GM13977 (cell line): ENCODE measurements at regions not wholly inside any gene's neighbourhood (a gene's known extent, or its start where the extent isn't known, plus 50 kb on each side); places are given as distances from the start of the nearest gene placed in this dataset.

Experiments used
- DNase-seq: peaks from one replicate; pipeline ENCODE4 v3.0.0; 2012; ENCODE audit warnings: low spot score
- in situ Hi-C: fragments of 300-500 bp; cut with MboI; formaldehyde crosslinking; loops from one replicate; pipeline ENCODE4 v1.12.0; 2022; ENCODE audit warnings: low sequenced_read_pairs, low pct_unique_long_range_greater_than_20kb, mixed read lengths, inconsistent platforms; ENCODE audit not compliant: unreplicated experiment
- TF ChIP-seq, protein P1 (sequence below): IDR thresholded peaks from 2 replicates; pipeline ENCODE4 v1.5.1; 2012; ENCODE audit warnings: mild to moderate bottlenecking, control low read depth; ENCODE audit not compliant: insufficient read depth; ENCODE audit errors: extremely low read depth, missing control alignments

DNA sequence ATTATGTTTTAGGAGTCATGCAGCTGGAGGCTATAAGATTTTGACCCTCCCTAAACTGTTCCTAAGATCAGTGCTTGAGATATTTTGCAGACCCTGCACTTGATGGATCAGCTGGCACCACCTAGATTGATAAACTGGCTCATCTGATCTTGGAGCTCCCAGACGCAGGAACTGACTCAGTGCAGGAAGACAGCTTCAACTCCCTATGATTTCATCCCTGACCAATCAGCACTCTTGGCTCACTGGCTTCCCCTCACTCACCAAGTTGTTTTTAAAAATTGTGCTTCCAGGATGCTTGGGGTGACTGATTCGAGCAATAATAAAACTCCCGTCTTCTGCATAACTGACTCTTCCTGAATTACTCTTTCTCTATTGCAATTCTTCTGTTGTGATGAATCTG, 637.5 kb upstream of the FAT3 start:
- TF ChIP-seq, protein P1, sequence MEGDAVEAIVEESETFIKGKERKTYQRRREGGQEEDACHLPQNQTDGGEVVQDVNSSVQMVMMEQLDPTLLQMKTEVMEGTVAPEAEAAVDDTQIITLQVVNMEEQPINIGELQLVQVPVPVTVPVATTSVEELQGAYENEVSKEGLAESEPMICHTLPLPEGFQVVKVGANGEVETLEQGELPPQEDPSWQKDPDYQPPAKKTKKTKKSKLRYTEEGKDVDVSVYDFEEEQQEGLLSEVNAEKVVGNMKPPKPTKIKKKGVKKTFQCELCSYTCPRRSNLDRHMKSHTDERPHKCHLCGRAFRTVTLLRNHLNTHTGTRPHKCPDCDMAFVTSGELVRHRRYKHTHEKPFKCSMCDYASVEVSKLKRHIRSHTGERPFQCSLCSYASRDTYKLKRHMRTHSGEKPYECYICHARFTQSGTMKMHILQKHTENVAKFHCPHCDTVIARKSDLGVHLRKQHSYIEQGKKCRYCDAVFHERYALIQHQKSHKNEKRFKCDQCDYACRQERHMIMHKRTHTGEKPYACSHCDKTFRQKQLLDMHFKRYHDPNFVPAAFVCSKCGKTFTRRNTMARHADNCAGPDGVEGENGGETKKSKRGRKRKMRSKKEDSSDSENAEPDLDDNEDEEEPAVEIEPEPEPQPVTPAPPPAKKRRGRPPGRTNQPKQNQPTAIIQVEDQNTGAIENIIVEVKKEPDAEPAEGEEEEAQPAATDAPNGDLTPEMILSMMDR, result no peak
- DNase-seq, result no peak
- in situ Hi-C loops, result no loop called here

DNA sequence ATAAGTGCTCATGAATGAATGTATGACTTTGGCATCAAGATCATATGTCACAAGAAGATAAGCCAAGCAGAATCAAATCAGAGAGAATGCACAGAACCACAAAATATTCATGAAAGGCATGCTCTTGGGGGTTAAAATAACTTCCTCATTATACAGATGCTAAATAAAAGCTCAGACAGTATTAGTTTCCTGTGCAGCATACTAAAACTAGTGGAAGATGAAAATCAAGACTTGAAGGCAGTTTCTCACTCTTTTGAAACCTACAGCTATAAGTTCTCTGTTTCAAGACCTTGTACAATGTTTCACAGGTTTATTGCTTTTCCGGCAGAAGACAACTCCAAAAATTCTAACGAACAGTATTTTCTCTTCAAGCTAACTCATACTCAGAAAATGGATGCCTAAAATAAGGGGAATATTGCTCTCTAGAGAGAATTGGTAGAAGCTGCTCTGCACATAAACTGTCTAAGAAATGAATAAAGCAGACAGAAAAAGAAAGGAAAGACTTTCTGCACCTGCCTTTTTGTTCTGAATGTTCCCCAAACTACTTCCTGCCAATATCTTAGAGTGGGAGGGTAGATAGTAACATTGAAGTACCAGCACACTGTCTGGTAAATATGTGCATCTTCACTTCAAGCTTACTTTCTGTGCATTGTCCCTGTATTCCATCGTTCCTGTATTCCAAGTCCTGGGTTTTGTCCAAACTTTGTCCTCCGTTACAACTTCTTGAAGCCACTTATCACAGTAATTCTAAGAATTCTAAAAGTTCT, 639.4 kb upstream of the FAT3 start:
- in situ Hi-C loops, result no loop called here
- TF ChIP-seq, protein P1, result no peak
- no peak for DNase-seq

DNA sequence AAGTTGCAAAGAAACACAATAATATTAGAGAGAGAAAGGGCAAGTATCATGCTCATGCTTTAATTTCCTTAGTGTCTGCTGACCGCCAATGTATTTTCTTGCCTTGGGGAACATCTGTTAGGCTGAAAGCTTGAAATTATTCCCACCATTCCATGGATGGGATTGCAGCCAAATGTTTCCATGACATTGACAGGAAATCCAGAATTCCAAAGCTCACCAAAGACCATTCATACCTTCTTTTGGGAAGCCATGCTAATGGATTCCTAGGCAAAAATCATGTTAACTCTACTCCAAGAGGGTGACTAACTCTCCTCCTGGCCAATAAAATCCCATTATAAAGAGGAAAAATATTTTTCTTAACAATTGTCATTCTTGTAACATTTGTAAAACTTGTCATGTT, 661.4 kb upstream of the FAT3 start:
- in situ Hi-C loops, result no loop called here

DNA sequence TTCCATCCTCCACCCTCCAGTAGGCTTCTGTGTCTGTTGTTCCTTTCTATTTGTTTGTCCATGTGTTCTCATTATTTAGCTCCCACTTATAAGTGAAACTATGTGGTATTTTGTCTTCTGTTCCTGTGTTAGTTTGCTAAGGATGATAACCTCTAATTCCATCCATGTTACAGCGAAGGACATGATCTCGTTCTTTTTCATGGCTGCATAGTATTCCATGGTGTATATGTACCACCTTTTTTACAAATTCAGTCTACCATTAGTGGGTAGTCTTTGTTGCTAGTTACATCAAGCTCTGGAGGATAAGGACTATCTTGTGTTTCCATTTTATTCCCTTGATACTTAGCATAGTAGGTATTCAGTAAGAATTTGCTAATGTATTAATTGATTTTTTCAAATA, 664.2 kb upstream of the FAT3 start:
- TF ChIP-seq, protein P1, result no peak
- DNase-seq, result no peak
- in situ Hi-C loops, result no loop called here

More for the DNA sequence above, 661.4 kb upstream of the FAT3 start:
- TF ChIP-seq, protein P1, result no peak
- DNase-seq, result no peak

DNA sequence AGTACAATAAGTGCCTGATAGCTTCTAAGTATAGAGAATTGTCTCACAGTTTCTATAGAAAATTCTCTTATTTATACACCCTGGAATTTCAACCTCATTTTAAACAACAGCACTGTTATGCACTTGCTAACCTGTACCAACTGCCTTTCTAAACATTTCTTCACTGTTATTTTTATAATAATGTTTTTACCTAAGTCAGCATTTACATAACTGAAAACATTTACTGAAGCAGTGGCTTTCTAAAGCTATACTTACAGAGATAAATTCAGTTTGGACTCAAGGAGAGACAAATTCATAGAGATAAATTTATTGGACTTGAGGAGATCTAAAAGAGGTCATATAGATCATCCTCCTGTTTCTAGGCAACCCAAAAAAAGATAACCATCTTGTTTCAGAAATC, 686.6 kb upstream of the FAT3 start:
- DNase-seq, result no peak
- in situ Hi-C loops, result no loop called here
- TF ChIP-seq, protein P1, result no peak

DNA sequence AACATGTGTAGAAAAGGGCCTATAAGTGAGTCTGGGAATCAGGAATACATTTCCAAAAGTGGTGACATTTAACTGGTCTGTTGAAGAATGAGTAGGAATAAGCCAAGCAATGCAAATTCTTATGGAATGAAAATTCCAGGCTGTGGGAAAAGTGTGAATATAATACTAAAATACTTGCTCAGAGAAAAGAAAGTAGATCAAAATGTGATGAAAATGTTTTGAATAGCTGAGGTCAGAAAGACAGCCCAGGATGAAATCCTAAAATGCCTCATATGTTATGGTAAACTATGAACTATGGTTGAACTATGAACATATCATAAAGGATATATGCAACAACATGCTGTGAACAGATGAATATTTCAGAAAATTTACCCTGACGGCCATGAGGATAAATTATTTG, 688.3 kb upstream of the FAT3 start:
- DNase-seq, result no peak
- in situ Hi-C loops, result no loop called here
- TF ChIP-seq, protein P1, result no peak
